UCSD-AML1 (cell line): ENCODE measurements at regions not wholly inside any gene's neighbourhood (a gene's known extent, or its start where the extent isn't known, plus 50 kb on each side); places are given as distances from the start of the nearest gene placed in this dataset.
"Not testable (repeated sequence)": the region's sequence is repeated elsewhere in the genome, so short reads cannot be mapped to it uniquely, and the experiment has no call there.

Experiments used
- DNase-seq: peaks from one replicate; lab custom pipeline; 2025; ENCODE audit not compliant: unreplicated experiment; lab: John Stamatoyannopoulos, UW

GRCh38 chr5:98518754-98519153, 254.7 kb upstream of the RGMB start:
- no peak for DNase-seq

DNA sequence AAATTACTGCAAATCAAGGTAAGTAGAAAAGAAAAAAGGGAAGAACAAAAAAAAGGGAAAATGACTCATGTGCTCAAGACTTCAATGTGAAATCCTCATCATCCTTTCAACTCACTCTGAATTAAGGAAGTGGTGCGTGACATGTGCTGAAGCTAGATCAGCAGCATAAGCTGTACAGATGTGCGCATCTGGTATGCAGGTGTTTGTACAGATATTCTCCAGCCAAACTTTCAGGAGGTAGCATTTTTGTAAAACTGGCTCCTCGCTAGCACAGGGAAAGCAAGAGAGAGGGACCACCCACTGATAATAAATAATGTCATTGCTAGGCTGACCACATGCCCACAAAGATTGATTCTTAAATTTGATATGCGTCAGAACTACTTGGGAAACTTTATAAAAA, 253.9 kb upstream of the RGMB start:
- DNase-seq: no peak

DNA sequence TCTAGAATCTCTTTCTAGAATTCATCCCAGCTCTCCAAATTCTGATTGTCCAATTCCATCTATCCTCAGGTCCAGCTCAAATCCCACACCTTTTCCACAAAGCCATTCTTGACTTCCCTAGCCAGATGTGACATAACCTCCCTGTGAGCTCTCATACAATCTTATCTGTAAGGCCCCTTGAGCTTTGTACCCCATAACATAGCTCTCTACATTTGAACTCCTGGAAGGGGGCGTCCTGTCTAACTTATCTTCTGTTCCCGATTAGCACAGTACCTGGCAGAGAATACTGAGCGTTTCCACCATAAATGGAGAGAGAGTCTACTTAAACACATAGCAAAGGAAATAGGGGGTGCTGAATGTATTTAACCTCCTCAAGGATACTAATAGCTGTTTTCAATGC, 251.6 kb upstream of the RGMB start:
- no peak for DNase-seq

DNA sequence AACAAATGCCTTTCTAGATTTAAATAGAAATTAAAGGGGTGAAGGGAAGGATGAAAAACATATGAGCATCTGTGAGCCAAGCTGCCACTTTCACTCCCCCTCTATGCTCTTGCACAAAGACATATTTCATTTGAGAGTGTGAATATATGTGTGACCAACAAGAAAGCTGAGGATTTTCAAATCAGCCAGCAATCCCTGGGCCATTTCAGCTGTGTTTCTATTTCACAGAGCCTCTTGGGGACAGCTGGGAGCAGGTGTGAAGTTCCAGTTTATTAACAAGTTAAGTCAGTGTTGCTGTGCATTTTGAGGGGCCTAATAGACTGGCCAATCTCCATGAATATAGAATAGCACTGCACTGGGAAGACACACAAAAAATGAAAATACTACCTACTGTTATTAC, 248.7 kb upstream of the RGMB start:
- no peak for DNase-seq

DNA sequence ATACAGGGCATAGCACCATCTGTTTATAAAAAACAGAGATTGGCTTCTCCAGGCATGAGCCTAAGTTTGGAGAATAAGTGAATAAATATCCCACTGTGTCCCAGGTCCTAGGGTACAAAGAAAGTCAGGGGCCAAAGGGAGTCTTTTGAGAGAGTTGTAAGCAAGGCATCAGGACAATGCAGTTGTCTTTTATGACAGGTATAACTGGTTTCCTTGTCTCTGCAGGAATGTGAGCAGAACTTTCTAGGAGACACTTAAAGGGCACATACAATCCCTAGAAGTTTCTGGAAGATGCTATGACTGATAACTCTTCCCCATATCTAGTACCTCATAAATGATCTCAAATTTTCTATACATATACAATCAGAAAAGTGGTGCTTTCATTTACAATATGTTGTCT, 245.6 kb upstream of the RGMB start:
- no peak for DNase-seq

- DNase-seq: no peak
These were observed 244.1 kb upstream of the RGMB start for GRCh38 chr5:98529321-98529720.

DNA sequence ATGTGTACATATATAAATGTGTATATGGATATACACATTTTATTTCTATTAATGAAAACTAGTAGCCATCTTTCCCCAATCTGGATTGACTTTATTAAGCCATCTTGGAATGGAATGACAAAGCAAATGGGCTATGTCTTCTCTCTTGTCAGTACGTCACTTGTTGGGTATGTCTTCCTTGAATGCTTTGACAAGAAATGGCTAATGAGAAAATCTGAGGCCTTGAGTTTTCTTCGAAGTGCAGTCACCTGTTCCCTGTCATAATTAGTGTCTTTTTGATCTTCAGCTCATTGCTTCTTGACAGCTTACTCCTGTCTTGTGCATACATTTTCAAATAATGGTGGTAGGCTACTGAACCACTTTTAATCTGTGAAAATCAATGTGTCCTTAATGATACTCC, 243.2 kb upstream of the RGMB start:
- DNase-seq: no peak

DNA sequence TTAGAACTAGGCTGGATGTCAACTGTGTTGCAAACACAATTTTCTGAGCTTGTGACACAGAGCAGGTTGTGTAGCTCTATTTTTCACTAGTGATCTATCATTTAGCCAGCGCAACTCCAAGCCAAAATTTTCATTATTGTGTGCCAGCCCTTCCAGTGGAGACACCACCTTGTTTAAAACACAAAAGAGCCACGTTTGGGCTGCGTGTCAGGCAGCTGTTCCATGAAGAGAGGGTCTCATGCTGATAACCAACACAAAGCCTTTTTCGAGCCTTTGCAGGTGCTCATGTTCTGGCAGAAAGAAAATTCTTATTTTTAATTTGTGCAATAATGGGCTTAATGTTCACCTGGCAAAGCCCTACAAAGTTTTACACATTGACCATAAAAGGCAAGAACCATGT, 237.6 kb upstream of the RGMB start:
- no peak for DNase-seq

- DNase-seq: no peak
These were observed 233.4 kb upstream of the RGMB start for GRCh38 chr5:98540056-98540455.

- no peak for DNase-seq
These were observed 231.8 kb upstream of the RGMB start for GRCh38 chr5:98541641-98542040.

DNA sequence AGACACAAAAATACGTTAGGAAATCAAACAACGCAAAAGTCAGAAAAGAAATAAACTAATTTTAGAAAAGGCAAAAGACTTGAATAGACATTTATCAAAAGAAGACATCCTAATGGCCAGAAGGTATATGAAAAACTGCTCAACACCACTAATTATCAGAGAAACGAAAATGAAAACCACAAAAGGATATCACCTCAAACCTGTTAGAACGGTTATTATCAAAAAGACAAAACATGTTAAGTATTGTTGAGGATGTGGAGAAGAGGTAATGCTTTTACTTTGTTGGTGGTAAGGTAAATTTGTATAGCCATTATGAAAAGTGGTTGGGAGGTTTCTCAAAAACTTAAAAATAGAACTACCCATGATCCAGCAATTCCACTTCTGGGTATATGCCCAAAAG, 230.0 kb upstream of the RGMB start:
- DNase-seq: no peak

DNA sequence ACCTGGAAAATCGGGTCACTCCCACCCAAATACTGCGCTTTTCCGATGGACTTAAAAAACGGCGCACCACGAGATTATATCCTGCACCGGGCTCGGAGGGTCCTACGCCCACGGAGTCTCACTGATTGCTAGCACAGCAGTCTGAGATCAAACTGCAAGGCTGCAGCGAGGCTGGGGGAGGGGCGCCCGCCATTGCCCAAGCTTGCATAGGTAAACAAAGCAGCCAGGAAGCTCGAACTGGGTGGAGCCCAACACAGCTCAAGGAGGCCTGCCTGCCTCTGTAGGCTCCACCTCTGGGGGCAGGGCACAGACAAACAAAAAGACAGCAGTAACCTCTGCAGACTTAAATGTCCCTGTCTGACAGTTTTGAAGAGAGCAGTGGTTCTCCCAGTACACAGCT, 226.5 kb upstream of the RGMB start:
- DNase-seq: not testable (repeated sequence)

GRCh38 chr5:98556712-98557111, 216.8 kb upstream of the RGMB start:
- DNase-seq: no peak

GRCh38 chr5:98557916-98558315, 215.5 kb upstream of the RGMB start:
- DNase-seq: no peak

DNA sequence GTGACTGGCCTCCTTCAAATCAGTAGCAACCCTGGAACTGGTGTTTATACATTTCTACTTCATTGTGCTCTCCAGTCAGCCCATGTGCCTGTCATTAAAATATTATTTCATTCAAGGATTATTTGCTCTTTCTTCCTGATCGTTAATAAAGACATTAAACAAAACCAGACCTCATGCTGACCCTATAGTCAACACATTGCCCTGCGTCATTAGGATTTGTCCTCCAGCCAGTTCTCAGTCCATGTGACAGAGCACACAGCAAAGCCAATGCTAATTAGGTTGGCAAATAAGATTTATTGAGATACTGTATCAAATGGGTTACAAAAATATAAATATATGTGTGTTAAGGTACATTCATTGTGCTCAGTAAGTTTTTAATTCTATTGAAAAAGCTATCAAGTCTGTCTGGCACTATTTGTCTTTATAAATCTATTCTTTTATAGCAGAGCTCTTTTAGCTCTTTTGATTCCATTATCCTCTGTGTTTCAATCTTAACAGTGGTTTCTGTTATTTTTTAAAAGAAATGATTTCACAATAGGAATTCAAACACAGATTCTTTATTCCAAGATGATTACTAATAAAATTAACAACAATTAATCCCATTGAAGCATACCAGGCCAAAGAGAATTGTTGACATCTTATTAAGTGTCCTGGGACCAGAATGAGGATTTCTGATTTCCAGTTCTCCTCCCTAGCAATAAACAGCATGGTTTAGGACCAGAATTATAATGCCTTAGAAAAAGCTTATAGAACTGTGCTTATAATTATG, 209.4 kb upstream of the RGMB start:
- no peak for DNase-seq

- no peak for DNase-seq
These were observed 208.6 kb upstream of the RGMB start for GRCh38 chr5:98564836-98565235.

- no peak for DNase-seq
These were observed 205.1 kb upstream of the RGMB start for GRCh38 chr5:98568336-98568735.

DNA sequence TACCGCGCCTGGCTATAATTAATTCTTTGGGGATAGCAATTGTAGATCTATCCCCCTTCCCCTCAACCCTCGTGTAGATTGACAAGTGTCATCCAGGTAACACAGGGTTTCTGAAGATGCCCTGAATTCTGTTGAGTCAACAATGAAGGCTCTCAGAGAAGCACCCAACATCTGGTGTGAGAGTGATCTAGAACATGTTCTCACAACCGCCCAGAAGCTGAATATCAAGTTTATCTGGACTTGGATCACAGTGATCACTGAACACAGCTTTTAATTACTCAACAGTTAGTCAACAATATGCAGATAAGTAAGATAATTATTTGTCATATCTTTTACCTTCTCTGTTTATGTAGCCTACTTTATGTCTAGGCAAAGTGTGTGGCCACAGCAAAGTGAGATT, 204.2 kb upstream of the RGMB start:
- no peak for DNase-seq

DNA sequence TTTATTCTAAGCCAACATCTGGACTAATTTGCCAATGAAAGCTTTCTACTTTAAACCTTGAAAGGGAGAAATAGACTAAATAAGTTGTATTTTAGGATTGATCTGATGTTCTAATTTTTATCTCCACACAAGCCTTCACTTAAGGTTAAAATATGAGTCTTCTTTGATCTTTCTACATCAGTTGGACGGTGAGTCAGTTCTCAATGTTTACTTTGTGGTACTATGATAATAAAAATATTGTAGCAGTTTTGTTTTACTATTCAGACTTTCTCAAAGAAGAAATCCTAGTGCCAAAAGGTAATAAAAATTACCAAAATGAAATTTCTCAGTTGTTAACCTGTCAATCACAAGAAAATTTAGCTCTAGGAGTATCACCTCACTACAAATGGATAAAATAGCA, 203.5 kb upstream of the RGMB start:
- no peak for DNase-seq

- DNase-seq: no peak
These were observed 202.7 kb upstream of the RGMB start for GRCh38 chr5:98570661-98571191.

- DNase-seq: no peak
These were observed 199.6 kb upstream of the RGMB start for GRCh38 chr5:98573834-98574320.

GRCh38 chr5:98576275-98576674, 197.2 kb upstream of the RGMB start:
- no peak for DNase-seq

DNA sequence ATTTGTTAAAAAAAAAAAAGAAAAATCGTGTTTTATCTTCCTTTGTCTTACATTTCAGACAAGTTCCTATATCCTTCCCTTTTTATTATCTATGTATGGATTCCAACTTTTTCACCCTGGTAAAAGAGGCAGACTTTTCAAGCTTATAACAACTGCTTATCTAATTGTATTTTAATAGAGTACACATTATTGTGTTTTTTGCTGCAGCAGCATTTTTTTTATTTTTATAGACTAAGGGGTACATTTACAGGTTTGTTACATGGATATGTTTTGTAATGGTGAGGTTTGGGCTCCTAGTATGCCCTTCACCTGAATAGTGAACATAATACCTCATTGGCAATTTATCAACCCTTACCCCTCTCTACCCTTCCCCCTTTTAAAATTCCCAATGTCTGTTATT, 195.0 kb upstream of the RGMB start:
- no peak for DNase-seq
